ENCODE measurements at regions not wholly inside any gene's neighbourhood (a gene's known extent, or its start where the extent isn't known, plus 50 kb on each side); places are given as distances from the start of the nearest gene placed in this dataset.
"Not testable (repeated sequence)": the region's sequence is repeated elsewhere in the genome, so short reads cannot be mapped to it uniquely, and the experiment has no call there.

- peaks cover 0 to 4% (median 0%) of the 10 kb centered on the region in 5 donors for H3K9me3 ChIP-seq (ENCODE audit: control insufficient read depth in 5 of 5, low read length in 5 of 5)
- H3K27me3 ChIP-seq (ENCODE audit: control insufficient read depth in 5 of 5, insufficient read depth in 4 of 5, low read length in 5 of 5) = no peaks in the 10 kb centered on the region
- H3K9ac ChIP-seq (ENCODE audit: low read length in 5 of 5) = no peak overlapping the region
- H3K27ac ChIP-seq (ENCODE audit: low read depth, low read length) = no peak overlapping the region
- H3K36me3 ChIP-seq (ENCODE audit: control insufficient read depth in 5 of 5, insufficient read depth in 5 of 5, low read length in 5 of 5) = no peaks in the 10 kb centered on the region
- no peak overlapping the region for H3K4me3 ChIP-seq (ENCODE audit: low read depth in 1 of 5, low read length in 5 of 5)
- H3K4me1 ChIP-seq (ENCODE audit: control insufficient read depth in 5 of 5, insufficient read depth in 5 of 5, low read length in 5 of 5) = no peaks in the 10 kb centered on the region
Observed at GRCh38 chr7:118855290-118855689, 630.8 kb downstream of the ANKRD7 start.

- H3K36me3 ChIP-seq (ENCODE audit: control insufficient read depth in 5 of 5, insufficient read depth in 5 of 5, low read length in 5 of 5) = no peaks in the 10 kb centered on the region
- no peak overlapping the region for H3K4me3 ChIP-seq (ENCODE audit: low read depth in 1 of 5, low read length in 5 of 5)
- peaks cover 0 to 4% (median 0%) of the 10 kb centered on the region in 5 donors for H3K9me3 ChIP-seq (ENCODE audit: control insufficient read depth in 5 of 5, low read length in 5 of 5)
- H3K9ac ChIP-seq (ENCODE audit: low read length in 5 of 5) = no peak overlapping the region
- H3K27ac ChIP-seq (ENCODE audit: low read depth, low read length) = no peak overlapping the region
- no peaks in the 10 kb centered on the region for H3K4me1 ChIP-seq (ENCODE audit: control insufficient read depth in 5 of 5, insufficient read depth in 5 of 5, low read length in 5 of 5)
- no peaks in the 10 kb centered on the region for H3K27me3 ChIP-seq (ENCODE audit: control insufficient read depth in 5 of 5, insufficient read depth in 4 of 5, low read length in 5 of 5)
Observed at GRCh38 chr7:118858651-118859149, 634.2 kb downstream of the ANKRD7 start.

DNA sequence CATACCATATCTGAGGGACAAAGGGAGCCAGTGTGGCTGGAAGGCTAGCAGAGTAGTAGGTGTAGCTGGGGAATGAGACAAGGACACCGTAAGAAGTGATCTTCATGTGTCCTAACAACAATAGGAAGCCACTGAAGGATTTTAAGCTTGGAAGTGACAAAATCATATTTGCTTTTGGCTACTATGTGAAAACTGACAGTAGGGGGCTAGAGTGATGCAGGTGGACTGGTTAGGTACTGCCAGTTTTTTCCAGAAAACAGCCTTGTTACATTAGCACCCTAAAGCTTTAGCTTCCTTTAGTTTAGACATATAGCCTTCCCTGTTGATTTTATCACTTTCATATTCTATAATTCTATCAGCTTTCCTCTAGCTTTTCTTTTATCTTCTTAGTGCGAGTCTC lies 637.1 kb downstream of the ANKRD7 start:
- no peaks in the 10 kb centered on the region for H3K36me3 ChIP-seq (ENCODE audit: control insufficient read depth in 5 of 5, insufficient read depth in 5 of 5, low read length in 5 of 5)
- H3K4me3 ChIP-seq (ENCODE audit: low read depth in 1 of 5, low read length in 5 of 5) = no peak overlapping the region
- no peak overlapping the region for H3K9ac ChIP-seq (ENCODE audit: low read length in 5 of 5)
- no peaks in the 10 kb centered on the region for H3K4me1 ChIP-seq (ENCODE audit: control insufficient read depth in 5 of 5, insufficient read depth in 5 of 5, low read length in 5 of 5)
- peaks cover 0 to 4% (median 0%) of the 10 kb centered on the region in 5 donors for H3K9me3 ChIP-seq (ENCODE audit: control insufficient read depth in 5 of 5, low read length in 5 of 5)
- no peak overlapping the region for H3K27ac ChIP-seq (ENCODE audit: low read depth, low read length)
- H3K27me3 ChIP-seq (ENCODE audit: control insufficient read depth in 5 of 5, insufficient read depth in 4 of 5, low read length in 5 of 5) = no peaks in the 10 kb centered on the region

DNA sequence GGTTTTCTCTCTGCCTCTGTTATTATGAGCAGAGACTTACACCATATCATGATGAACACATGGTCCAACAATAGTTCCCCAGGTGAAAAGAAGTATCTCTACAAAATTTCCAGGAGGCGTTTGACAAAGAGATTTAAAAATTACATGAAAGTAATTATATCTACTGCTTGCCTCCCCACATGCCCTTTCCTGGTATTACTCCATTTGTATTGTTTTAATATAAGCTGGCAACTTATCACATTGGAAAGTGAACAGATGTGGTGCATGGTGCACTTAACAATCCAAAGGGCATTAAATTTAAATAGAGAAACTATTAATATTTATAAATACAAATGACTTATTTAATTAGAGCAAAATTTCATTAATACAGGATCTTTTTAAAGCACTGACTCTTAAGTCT lies 638.2 kb downstream of the ANKRD7 start:
- no peak overlapping the region for H3K4me3 ChIP-seq (ENCODE audit: low read depth in 1 of 5, low read length in 5 of 5)
- H3K27ac ChIP-seq (ENCODE audit: low read depth, low read length) = no peak overlapping the region
- no peaks in the 10 kb centered on the region for H3K4me1 ChIP-seq (ENCODE audit: control insufficient read depth in 5 of 5, insufficient read depth in 5 of 5, low read length in 5 of 5)
- H3K27me3 ChIP-seq (ENCODE audit: control insufficient read depth in 5 of 5, insufficient read depth in 4 of 5, low read length in 5 of 5) = no peaks in the 10 kb centered on the region
- H3K36me3 ChIP-seq (ENCODE audit: control insufficient read depth in 5 of 5, insufficient read depth in 5 of 5, low read length in 5 of 5) = no peaks in the 10 kb centered on the region
- peaks cover 0 to 3% (median 0%) of the 10 kb centered on the region in 5 donors for H3K9me3 ChIP-seq (ENCODE audit: control insufficient read depth in 5 of 5, low read length in 5 of 5)
- no peak overlapping the region for H3K9ac ChIP-seq (ENCODE audit: low read length in 5 of 5)

DNA sequence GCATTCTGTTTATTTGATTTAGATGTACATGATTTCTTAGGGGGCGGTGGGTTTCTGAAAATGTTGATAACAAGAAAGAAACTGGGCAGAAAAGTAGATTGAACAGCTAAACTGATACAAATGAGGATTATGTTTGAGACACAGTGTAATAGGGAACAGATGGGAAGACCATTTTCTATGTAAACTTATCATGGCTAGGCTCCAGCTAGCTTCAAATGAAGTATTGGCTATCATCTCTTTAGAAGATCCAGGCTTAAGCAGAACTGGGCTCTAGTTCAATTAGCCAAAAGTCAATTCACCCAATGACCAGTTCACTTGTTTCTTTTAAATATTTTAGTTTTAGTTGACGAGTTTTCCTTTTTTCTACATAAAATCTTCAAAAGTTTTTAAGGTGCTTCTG lies 639.5 kb downstream of the ANKRD7 start:
- Histone ChIP-seq H3K9me3 (ENCODE audit: control insufficient read depth in 5 of 5, low read length in 5 of 5) (no peaks in the 10 kb centered on the region), H3K9ac (ENCODE audit: low read length in 5 of 5) (no peak overlapping the region)

GRCh38 chr7:118867860-118868259 lies 643.4 kb downstream of the ANKRD7 start:
- Histone ChIP-seq H3K27ac (ENCODE audit: low read depth, low read length) (no peak overlapping the region), H3K4me3 (ENCODE audit: low read depth in 1 of 5, low read length in 5 of 5) (no peak overlapping the region)

More for the DNA sequence above, 639.5 kb downstream of the ANKRD7 start:
- H3K27ac ChIP-seq (ENCODE audit: low read depth, low read length) = no peak overlapping the region
- no peaks in the 10 kb centered on the region for H3K27me3 ChIP-seq (ENCODE audit: control insufficient read depth in 5 of 5, insufficient read depth in 4 of 5, low read length in 5 of 5)
- no peaks in the 10 kb centered on the region for H3K4me1 ChIP-seq (ENCODE audit: control insufficient read depth in 5 of 5, insufficient read depth in 5 of 5, low read length in 5 of 5)
- no peaks in the 10 kb centered on the region for H3K36me3 ChIP-seq (ENCODE audit: control insufficient read depth in 5 of 5, insufficient read depth in 5 of 5, low read length in 5 of 5)
- H3K4me3 ChIP-seq (ENCODE audit: low read depth in 1 of 5, low read length in 5 of 5) = no peak overlapping the region

GRCh38 chr7:118869141-118869540 lies 644.6 kb downstream of the ANKRD7 start:
- H3K9me3 ChIP-seq (ENCODE audit: control insufficient read depth in 5 of 5, low read length in 5 of 5); H3K27me3 ChIP-seq (ENCODE audit: control insufficient read depth in 5 of 5, insufficient read depth in 4 of 5, low read length in 5 of 5); H3K36me3 ChIP-seq (ENCODE audit: control insufficient read depth in 5 of 5, insufficient read depth in 5 of 5, low read length in 5 of 5); H3K4me3 ChIP-seq (ENCODE audit: low read depth in 1 of 5, low read length in 5 of 5); H3K9ac ChIP-seq (ENCODE audit: low read length in 5 of 5); H3K27ac ChIP-seq (ENCODE audit: low read depth, low read length); H3K4me1 ChIP-seq (ENCODE audit: control insufficient read depth in 5 of 5, insufficient read depth in 5 of 5, low read length in 5 of 5): not testable (repeated sequence)

More at GRCh38 chr7:118867860-118868259, 643.4 kb downstream of the ANKRD7 start:
- no peak overlapping the region for H3K9ac ChIP-seq (ENCODE audit: low read length in 5 of 5)
- H3K27me3 ChIP-seq (ENCODE audit: control insufficient read depth in 5 of 5, insufficient read depth in 4 of 5, low read length in 5 of 5) = no peaks in the 10 kb centered on the region
- no peaks in the 10 kb centered on the region for H3K9me3 ChIP-seq (ENCODE audit: control insufficient read depth in 5 of 5, low read length in 5 of 5)
- peaks cover 0 to 2% (median 0%) of the 10 kb centered on the region in 5 donors for H3K4me1 ChIP-seq (ENCODE audit: control insufficient read depth in 5 of 5, insufficient read depth in 5 of 5, low read length in 5 of 5)
- no peaks in the 10 kb centered on the region for H3K36me3 ChIP-seq (ENCODE audit: control insufficient read depth in 5 of 5, insufficient read depth in 5 of 5, low read length in 5 of 5)

- no peaks in the 10 kb centered on the region for H3K9me3 ChIP-seq (ENCODE audit: control insufficient read depth in 5 of 5, low read length in 5 of 5)
- H3K4me1 ChIP-seq (ENCODE audit: control insufficient read depth in 5 of 5, insufficient read depth in 5 of 5, low read length in 5 of 5) = peaks cover 0 to 2% (median 0%) of the 10 kb centered on the region in 5 donors
- H3K9ac ChIP-seq (ENCODE audit: low read length in 5 of 5) = no peak overlapping the region
- no peak overlapping the region for H3K4me3 ChIP-seq (ENCODE audit: low read depth in 1 of 5, low read length in 5 of 5)
- H3K27ac ChIP-seq (ENCODE audit: low read depth, low read length) = no peak overlapping the region
- no peaks in the 10 kb centered on the region for H3K36me3 ChIP-seq (ENCODE audit: control insufficient read depth in 5 of 5, insufficient read depth in 5 of 5, low read length in 5 of 5)
- H3K27me3 ChIP-seq (ENCODE audit: control insufficient read depth in 5 of 5, insufficient read depth in 4 of 5, low read length in 5 of 5) = no peaks in the 10 kb centered on the region
Observed at GRCh38 chr7:118870187-118870586, 645.7 kb downstream of the ANKRD7 start.

DNA sequence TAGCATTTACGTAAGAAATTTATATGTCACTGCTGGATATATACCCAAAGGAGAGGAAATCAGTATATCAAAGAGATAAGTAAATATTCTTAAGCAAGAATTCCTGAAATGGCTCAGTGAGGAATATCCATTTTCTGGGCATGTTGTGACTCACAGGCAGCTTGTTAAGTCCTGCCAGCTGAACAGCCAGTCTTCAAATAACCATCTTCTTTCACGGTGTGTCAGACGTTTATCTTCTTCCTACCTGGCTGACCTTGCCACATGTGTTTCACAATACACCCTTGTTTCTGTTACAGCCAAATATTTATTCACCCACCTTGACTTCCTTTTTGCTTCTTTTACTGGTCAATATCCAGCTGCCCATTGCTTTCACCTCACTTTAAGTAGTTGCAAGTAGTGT lies 648.1 kb downstream of the ANKRD7 start:
- Histone ChIP-seq H3K27me3 (ENCODE audit: control insufficient read depth in 5 of 5, insufficient read depth in 4 of 5, low read length in 5 of 5) (no peaks in the 10 kb centered on the region), H3K36me3 (ENCODE audit: control insufficient read depth in 5 of 5, insufficient read depth in 5 of 5, low read length in 5 of 5) (no peaks in the 10 kb centered on the region), H3K27ac (ENCODE audit: low read depth, low read length) (no peak overlapping the region), H3K4me1 (ENCODE audit: control insufficient read depth in 5 of 5, insufficient read depth in 5 of 5, low read length in 5 of 5) (peaks cover 0 to 2% (median 0%) of the 10 kb centered on the region in 5 donors), H3K4me3 (ENCODE audit: low read depth in 1 of 5, low read length in 5 of 5) (no peak overlapping the region), H3K9me3 (ENCODE audit: control insufficient read depth in 5 of 5, low read length in 5 of 5) (no peaks in the 10 kb centered on the region), H3K9ac (ENCODE audit: low read length in 5 of 5) (no peak overlapping the region)

DNA sequence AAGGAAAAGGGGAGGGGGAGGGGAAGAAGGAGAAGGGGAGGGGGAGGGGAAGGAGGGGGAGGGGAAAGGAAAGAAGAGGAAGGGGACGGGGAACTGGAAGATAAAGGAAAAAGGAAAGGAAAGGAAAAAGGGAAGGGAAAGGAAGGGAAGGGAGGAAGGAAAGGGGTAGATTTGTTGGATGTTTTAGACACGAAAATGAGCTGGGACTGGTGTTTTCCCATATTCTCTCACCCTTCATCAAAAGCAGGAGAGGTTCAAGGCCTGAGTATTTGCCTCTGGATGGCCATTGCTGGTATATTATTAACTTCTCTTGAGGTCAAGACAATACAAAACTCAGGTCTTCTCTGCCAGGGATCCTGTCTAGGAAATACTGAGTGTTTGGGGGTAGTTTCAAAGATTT lies 652.7 kb downstream of the ANKRD7 start:
- Histone ChIP-seq H3K9me3 (ENCODE audit: control insufficient read depth in 5 of 5, low read length in 5 of 5) (no peaks in the 10 kb centered on the region), H3K4me1 (ENCODE audit: control insufficient read depth in 5 of 5, insufficient read depth in 5 of 5, low read length in 5 of 5) (no peaks in the 10 kb centered on the region), H3K9ac (ENCODE audit: low read length in 5 of 5) (no peak overlapping the region), H3K4me3 (ENCODE audit: low read depth in 1 of 5, low read length in 5 of 5) (no peak overlapping the region), H3K36me3 (ENCODE audit: control insufficient read depth in 5 of 5, insufficient read depth in 5 of 5, low read length in 5 of 5) (no peaks in the 10 kb centered on the region), H3K27me3 (ENCODE audit: control insufficient read depth in 5 of 5, insufficient read depth in 4 of 5, low read length in 5 of 5) (no peaks in the 10 kb centered on the region), H3K27ac (ENCODE audit: low read depth, low read length) (no peak overlapping the region)

DNA sequence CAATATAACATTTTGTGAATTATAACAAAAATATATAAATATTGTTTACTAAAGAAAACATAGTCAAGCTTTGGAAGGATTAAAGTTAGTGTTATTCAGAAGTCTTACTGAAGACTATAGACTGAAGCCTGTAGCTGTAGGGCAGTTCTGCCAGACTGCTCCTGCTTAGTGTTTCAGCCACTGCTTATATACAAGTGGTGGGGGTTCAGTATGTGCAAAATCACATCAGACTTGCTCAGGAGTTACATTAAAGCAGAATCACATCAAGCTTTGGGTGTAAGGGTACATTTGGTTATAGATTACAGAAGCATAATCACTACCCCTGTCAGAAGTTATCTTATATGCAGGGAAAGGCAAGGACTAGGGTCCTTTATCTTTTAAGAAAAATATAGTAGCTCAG lies 653.8 kb downstream of the ANKRD7 start:
- H3K36me3 ChIP-seq (ENCODE audit: control insufficient read depth in 5 of 5, insufficient read depth in 5 of 5, low read length in 5 of 5) = no peaks in the 10 kb centered on the region
- H3K27ac ChIP-seq (ENCODE audit: low read depth, low read length) = no peak overlapping the region
- H3K27me3 ChIP-seq (ENCODE audit: control insufficient read depth in 5 of 5, insufficient read depth in 4 of 5, low read length in 5 of 5) = no peaks in the 10 kb centered on the region
- no peaks in the 10 kb centered on the region for H3K4me1 ChIP-seq (ENCODE audit: control insufficient read depth in 5 of 5, insufficient read depth in 5 of 5, low read length in 5 of 5)
- H3K9me3 ChIP-seq (ENCODE audit: control insufficient read depth in 5 of 5, low read length in 5 of 5) = no peaks in the 10 kb centered on the region
- no peak overlapping the region for H3K4me3 ChIP-seq (ENCODE audit: low read depth in 1 of 5, low read length in 5 of 5)
- H3K9ac ChIP-seq (ENCODE audit: low read length in 5 of 5) = no peak overlapping the region

Measured in subcutaneous abdominal adipose tissue (tissue), 5 donors.